GM23338 (cell line): ENCODE measurements at regions not wholly inside any gene's neighbourhood (a gene's known extent, or its start where the extent isn't known, plus 50 kb on each side); places are given as distances from the start of the nearest gene placed in this dataset.

Experiments
- ATAC-seq: fragments of 200-7000 bp; cut with Tn5 transposase; 3 replicates; pipeline ENCODE4 v1.9.1; 2020
- DNase-seq: peaks from one replicate; pipeline ENCODE4 v3.0.0-alpha.2; 2015; ENCODE audit warnings: low spot score
- H2AFZ ChIP-seq: fragments of 200-600 bp; sonication (generic); 2 replicates; pipeline ENCODE4 v1.8.0; 2016; ENCODE audit warnings: antibody characterized with exemption, mild to moderate bottlenecking, moderate library complexity
- H3F3A ChIP-seq: fragments of 200-600 bp; sonication (generic); replicated peaks from 2 replicates; pipeline ENCODE4 v1.8.0; 2017; ENCODE audit warnings: antibody characterized with exemption, mixed run types, low read depth
- H3K27ac ChIP-seq: fragments of 200-600 bp; sonication (generic); 2 replicates; pipeline ENCODE4 v1.6.1; 2016; ENCODE audit warnings: low read depth
- H3K27me3 ChIP-seq: fragments of 200-600 bp; sonication (generic); 2 replicates; pipeline ENCODE4 v1.8.0; 2016; ENCODE audit warnings: mild to moderate bottlenecking, mixed run types, moderate library complexity; ENCODE audit not compliant: insufficient read depth
- H3K36me3 ChIP-seq: fragments of 200-600 bp; sonication (generic); 2 replicates; pipeline ENCODE4 v1.8.0; 2016; ENCODE audit warnings: mild to moderate bottlenecking; ENCODE audit not compliant: insufficient read depth
- H3K4me1 ChIP-seq: fragments of 200-600 bp; sonication (generic); 2 replicates; pipeline ENCODE4 v1.8.0; 2016; ENCODE audit warnings: mild to moderate bottlenecking, moderate library complexity; ENCODE audit not compliant: insufficient read depth
- H3K4me2 ChIP-seq: fragments of 200-600 bp; sonication (generic); 2 replicates; pipeline ENCODE4 v1.7.1; 2017; ENCODE audit warnings: mixed run types
- H3K4me3 ChIP-seq: fragments of 200-600 bp; sonication (generic); 2 replicates; pipeline ENCODE4 v1.6.1; 2016; ENCODE audit warnings: mixed run types
- H3K79me2 ChIP-seq: fragments of 200-600 bp; sonication (generic); replicated peaks from 2 replicates; pipeline ENCODE4 v1.8.0; 2017; ENCODE audit warnings: mild to moderate bottlenecking; ENCODE audit not compliant: insufficient read depth
- H3K9me2 ChIP-seq: fragments of 200-600 bp; sonication (generic); 2 replicates; pipeline ENCODE4 v1.8.0; 2017; ENCODE audit not compliant: insufficient read depth
- H4K20me1 ChIP-seq: fragments of 200-600 bp; sonication (generic); replicated peaks from 2 replicates; pipeline ENCODE4 v1.8.0; 2017; ENCODE audit warnings: mild to moderate bottlenecking; ENCODE audit not compliant: insufficient read depth
- H3K27ac Mint-ChIP-seq: 2 replicates; pipeline ENCODE4 v1.8.0; 2020; ENCODE audit warnings: inconsistent platforms, mild to moderate bottlenecking, moderate library complexity, mixed read lengths
- H3K27me3 Mint-ChIP-seq: 3 replicates; pipeline ENCODE4 v1.8.0; 2022; ENCODE audit warnings: low read depth, mild to moderate bottlenecking, moderate library complexity, mixed read lengths, inconsistent platforms; ENCODE audit not compliant: insufficient read depth, poor library complexity
- H3K36me3 Mint-ChIP-seq: 3 replicates; pipeline ENCODE4 v1.8.0; 2021; ENCODE audit warnings: low read depth, mild to moderate bottlenecking, inconsistent platforms, moderate library complexity, mixed read lengths
- H3K4me1 Mint-ChIP-seq: 3 replicates; pipeline ENCODE4 v1.8.0; 2020; ENCODE audit warnings: mild to moderate bottlenecking, inconsistent platforms, mixed read lengths
- H3K4me3 Mint-ChIP-seq: 3 replicates; pipeline ENCODE4 v1.8.0; 2021; ENCODE audit warnings: moderate library complexity, mild to moderate bottlenecking, inconsistent platforms, mixed read lengths
- H3K9me3 Mint-ChIP-seq: 3 replicates; pipeline ENCODE4 v1.8.0; 2020; ENCODE audit warnings: moderate library complexity, mild to moderate bottlenecking, inconsistent platforms, mixed read lengths
- CREB1 ChIP-seq: fragments of 250-450 bp; sonication (Bioruptor Pico); IDR thresholded peaks from 2 replicates; pipeline ENCODE4 v1.5.0; 2020; ENCODE audit warnings: low read depth, mild to moderate bottlenecking, moderate library complexity
- CTCF ChIP-seq, 2 experiments: fragments of 200-600 bp in 1 of 2; sonication (generic) in 1 of 2; conservative IDR thresholded peaks; 2 replicates each; pipeline versions ENCODE4 v1.5.1 to v1.6.1; 2016 to 2017; ENCODE audit warnings: antibody characterized with exemption in 2 of 2, low read depth in 2 of 2, mild to moderate bottlenecking in 2 of 2, moderate library complexity in 1 of 2
- EZH2 ChIP-seq: fragments of 200-600 bp; sonication (generic); IDR thresholded peaks from one replicate; pipeline ENCODE4 v1.8.0; 2017; ENCODE audit warnings: antibody characterized with exemption, mild to moderate bottlenecking, low read depth; ENCODE audit not compliant: unreplicated experiment
- EZH2phosphoT487 ChIP-seq: fragments of 200-600 bp; sonication (generic); IDR thresholded peaks from one replicate; pipeline ENCODE4 v1.8.1; 2018; ENCODE audit warnings: antibody characterized with exemption; ENCODE audit not compliant: unreplicated experiment
- JUNB ChIP-seq: IDR thresholded peaks from one replicate; pipeline ENCODE4 v1.6.1; 2016; ENCODE audit warnings: antibody characterized with exemption; ENCODE audit not compliant: unreplicated experiment
- NANOG ChIP-seq: IDR thresholded peaks from 2 replicates; pipeline ENCODE4 v1.6.1; 2016; ENCODE audit warnings: antibody characterized with exemption, borderline replicate concordance
- POLR2AphosphoS5 ChIP-seq: IDR thresholded peaks from 2 replicates; pipeline ENCODE4 v1.6.1; 2016; ENCODE audit warnings: antibody characterized with exemption, low read depth
- REST ChIP-seq: IDR thresholded peaks from one replicate; pipeline ENCODE4 v1.6.1; 2018; ENCODE audit warnings: antibody characterized with exemption; ENCODE audit not compliant: unreplicated experiment
- STAT1 ChIP-seq: IDR thresholded peaks from one replicate; pipeline ENCODE4 v1.6.1; 2016; ENCODE audit warnings: antibody characterized with exemption; ENCODE audit not compliant: unreplicated experiment
- ZNF114 ChIP-seq: fragments of 250-450 bp; sonication (Bioruptor Pico); IDR thresholded peaks from 2 replicates; pipeline ENCODE4 v1.5.0; 2020; ENCODE audit warnings: mild to moderate bottlenecking, moderate library complexity

- no peak for ATAC-seq
- H3K79me2 ChIP-seq = no peaks in the 10 kb centered on the region
- Mint-ChIP-seq H3K9me3 (peaks cover 3% of the 10 kb centered on the region; the same call in 2 of the 3 replicates), H3K4me3 (no peak overlapping the region), H3K27ac (no peak overlapping the region), H3K36me3 (peaks cover 2% of the 10 kb centered on the region; the same call in 1 of the 3 replicates), H3K4me1 (no peaks in the 10 kb centered on the region), H3K27me3 (peaks cover 6% of the 10 kb centered on the region)
- no peak for TF ChIP-seq NANOG
- TF ChIP-seq ZNF114 (CRISPR knock-in tag) = no peak
- TF ChIP-seq EZH2phosphoT487 = no peak
- no peak for TF ChIP-seq CREB1
- no peak for TF ChIP-seq REST
- H3K4me2 ChIP-seq = no peak overlapping the region
- no peak overlapping the region for H3K4me3 ChIP-seq
- H2AFZ ChIP-seq = no peak overlapping the region
- no peaks in the 10 kb centered on the region for H3F3A ChIP-seq
- no peaks in the 10 kb centered on the region for H4K20me1 ChIP-seq
- no peak for DNase-seq
- no peaks in the 10 kb centered on the region for H3K27me3 ChIP-seq
- H3K4me1 ChIP-seq = no peaks in the 10 kb centered on the region
- H3K36me3 ChIP-seq = no peaks in the 10 kb centered on the region
- H3K27ac ChIP-seq = no peak overlapping the region
- no peaks in the 10 kb centered on the region; the same call in 1 of the 2 replicates for H3K9me2 ChIP-seq
Observed at GRCh38 chr4:4800646-4801408, 58.6 kb upstream of the MSX1 start.

GRCh38 chr4:4794421-4794820 lies 65.0 kb upstream of the MSX1 start:
- Histone ChIP-seq H3K27me3 (no peaks in the 10 kb centered on the region), H3K9me2 (peaks cover 7% of the 10 kb centered on the region), H3K4me1 (peaks cover 8% of the 10 kb centered on the region; the same call in 1 of the 2 replicates), H4K20me1 (no peaks in the 10 kb centered on the region), H3F3A (no peaks in the 10 kb centered on the region), H3K27ac (no peak overlapping the region), H3K4me3 (no peak overlapping the region), H3K4me2 (no peak overlapping the region), H2AFZ (no peak overlapping the region), H3K36me3 (no peaks in the 10 kb centered on the region), H3K79me2 (no peaks in the 10 kb centered on the region)
- Mint-ChIP-seq H3K9me3 (peaks cover 13% of the 10 kb centered on the region), H3K27ac (no peak overlapping the region), H3K36me3 (peaks cover 8% of the 10 kb centered on the region; the same call in 2 of the 3 replicates), H3K27me3 (no peaks in the 10 kb centered on the region), H3K4me3 (no peak overlapping the region), H3K4me1 (peaks cover 6% of the 10 kb centered on the region; the same call in 2 of the 3 replicates)
- DNase-seq = no peak
- no peak for ATAC-seq
- no peak for TF ChIP-seq POLR2AphosphoS5
- TF ChIP-seq EZH2phosphoT487 = no peak
- no peak for TF ChIP-seq EZH2
- TF ChIP-seq NANOG = no peak
- TF ChIP-seq ZNF114 (CRISPR knock-in tag) = no peak
- no peak for TF ChIP-seq CTCF (conservative IDR thresholded peaks at IDR 0.05; ENCODE audit: low read depth in 2 of 2)
- TF ChIP-seq REST = no peak
- TF ChIP-seq STAT1 = no peak
- TF ChIP-seq JUNB = no peak
